Chondrocyte (in vitro differentiated cells): ENCODE measurements at regions not wholly inside any gene's neighbourhood (a gene's known extent, or its start where the extent isn't known, plus 50 kb on each side); places are given as distances from the start of the nearest gene placed in this dataset.

ENCODE experiments used
- DNase-seq: peaks from one replicate; pipeline ENCODE4 v3.0.0; 2021; ENCODE audit warnings: mixed read lengths, low spot score
- H3K27ac Mint-ChIP-seq: one replicate; pipeline ENCODE4 v1.8.0; 2021; ENCODE audit warnings: mild to moderate bottlenecking, moderate library complexity, mixed read lengths; ENCODE audit not compliant: unreplicated experiment
- H3K27me3 Mint-ChIP-seq: 2 replicates; pipeline ENCODE4 v1.8.0; 2021; ENCODE audit warnings: low read depth, mixed read lengths
- H3K36me3 Mint-ChIP-seq: 2 replicates; pipeline ENCODE4 v1.8.0; 2021; ENCODE audit warnings: low read depth, mixed read lengths
- H3K4me1 Mint-ChIP-seq: 2 replicates; pipeline ENCODE4 v1.8.0; 2021; ENCODE audit warnings: low read depth, mild to moderate bottlenecking, mixed read lengths
- H3K4me3 Mint-ChIP-seq: one replicate; pipeline ENCODE4 v1.8.0; 2021; ENCODE audit warnings: mild to moderate bottlenecking, moderate library complexity, mixed read lengths; ENCODE audit not compliant: unreplicated experiment
- H3K9me3 Mint-ChIP-seq: 2 replicates; pipeline ENCODE4 v1.8.0; 2021; ENCODE audit warnings: low read depth, mixed read lengths
- CTCF ChIP-seq: fragments of 200-600 bp; sonication (generic); IDR thresholded peaks from 2 replicates; pipeline ENCODE4 v1.5.0; 2021; ENCODE audit warnings: antibody characterized with exemption, mild to moderate bottlenecking, moderate library complexity

- H3K4me3 Mint-ChIP-seq = no peak overlapping the region
- peaks cover 3% of the 10 kb centered on the region for H3K4me1 Mint-ChIP-seq
- no peaks in the 10 kb centered on the region for H3K36me3 Mint-ChIP-seq
- H3K27ac Mint-ChIP-seq = no peak overlapping the region
- H3K9me3 Mint-ChIP-seq = no peaks in the 10 kb centered on the region
- DNase-seq = no peak
- TF ChIP-seq CTCF = no peak
- no peaks in the 10 kb centered on the region for H3K27me3 Mint-ChIP-seq
These were observed 490.8 kb upstream of the PIK3C3 start for GRCh38 chr18:41464278-41464677.

GRCh38 chr18:41462946-41463345 lies 492.1 kb upstream of the PIK3C3 start:
- DNase-seq = no peak
- peaks cover 3% of the 10 kb centered on the region for H3K4me1 Mint-ChIP-seq
- H3K27me3 Mint-ChIP-seq = no peaks in the 10 kb centered on the region
- no peak for TF ChIP-seq CTCF
- H3K4me3 Mint-ChIP-seq = no peak overlapping the region
- H3K27ac Mint-ChIP-seq = no peak overlapping the region
- H3K9me3 Mint-ChIP-seq = no peaks in the 10 kb centered on the region
- no peaks in the 10 kb centered on the region for H3K36me3 Mint-ChIP-seq

- TF ChIP-seq CTCF = no peak
- H3K4me3 Mint-ChIP-seq = no peak overlapping the region
- no peaks in the 10 kb centered on the region for H3K36me3 Mint-ChIP-seq
- H3K9me3 Mint-ChIP-seq = no peaks in the 10 kb centered on the region
- H3K4me1 Mint-ChIP-seq = peaks cover 12% of the 10 kb centered on the region
- no peak overlapping the region for H3K27ac Mint-ChIP-seq
- no peak for DNase-seq
- no peaks in the 10 kb centered on the region for H3K27me3 Mint-ChIP-seq
These were observed 493.9 kb upstream of the PIK3C3 start for GRCh38 chr18:41461114-41461513.

- H3K36me3 Mint-ChIP-seq = no peaks in the 10 kb centered on the region
- H3K4me1 Mint-ChIP-seq = peaks cover 12% of the 10 kb centered on the region
- H3K9me3 Mint-ChIP-seq = no peaks in the 10 kb centered on the region
- no peak for DNase-seq
- H3K4me3 Mint-ChIP-seq = no peak overlapping the region
- no peaks in the 10 kb centered on the region for H3K27me3 Mint-ChIP-seq
- TF ChIP-seq CTCF = no peak
- no peak overlapping the region for H3K27ac Mint-ChIP-seq
These were observed 495.4 kb upstream of the PIK3C3 start for GRCh38 chr18:41459656-41460055.

GRCh38 chr18:41458376-41458775 lies 496.7 kb upstream of the PIK3C3 start:
- no peaks in the 10 kb centered on the region for H3K36me3 Mint-ChIP-seq
- TF ChIP-seq CTCF = no peak
- no peak overlapping the region for H3K4me3 Mint-ChIP-seq
- peaks cover 11% of the 10 kb centered on the region for H3K9me3 Mint-ChIP-seq
- no peaks in the 10 kb centered on the region for H3K27me3 Mint-ChIP-seq
- no peak overlapping the region for H3K27ac Mint-ChIP-seq
- H3K4me1 Mint-ChIP-seq = peaks cover 9% of the 10 kb centered on the region
- no peak for DNase-seq
